MM.1S (cell line): ENCODE measurements at regions not wholly inside any gene's neighbourhood (a gene's known extent, or its start where the extent isn't known, plus 50 kb on each side); places are given as distances from the start of the nearest gene placed in this dataset.

ENCODE experiments used
- DNase-seq: peaks from one replicate; pipeline ENCODE4 v3.0.0-alpha.2; 2015
- H2AFZ ChIP-seq: fragments of 300-600 bp; sonication (generic); 2 replicates; pipeline ENCODE4 v1.6.0; 2016; ENCODE audit warnings: antibody characterized with exemption, low read length
- H3F3A ChIP-seq: fragments of 300-600 bp; sonication (generic); 2 replicates; pipeline ENCODE4 v1.6.1; 2016; ENCODE audit warnings: mild to moderate bottlenecking, antibody characterized with exemption, low read length, moderate library complexity, mixed read lengths; ENCODE audit not compliant: insufficient read depth
- H3K27ac ChIP-seq: fragments of 300-600 bp; sonication (generic); 2 replicates; pipeline ENCODE4 v1.5.1; 2016; ENCODE audit warnings: mild to moderate bottlenecking, low read length
- H3K27me3 ChIP-seq: fragments of 300-600 bp; sonication (generic); replicated peaks from 2 replicates; pipeline ENCODE4 v1.6.0; 2016; ENCODE audit warnings: low read length; ENCODE audit not compliant: insufficient read depth
- H3K36me3 ChIP-seq: fragments of 300-600 bp; sonication (generic); replicated peaks from 2 replicates; pipeline ENCODE4 v1.6.1; 2016; ENCODE audit warnings: mild to moderate bottlenecking, low read length, mixed read lengths; ENCODE audit not compliant: insufficient read depth
- H3K4me1 ChIP-seq: fragments of 300-600 bp; sonication (generic); 2 replicates; pipeline ENCODE4 v1.6.1; 2016; ENCODE audit warnings: low read length, mixed read lengths
- H3K4me2 ChIP-seq: fragments of 300-600 bp; sonication (generic); 2 replicates; pipeline ENCODE4 v1.6.0; 2016; ENCODE audit warnings: low read depth, low read length
- H3K4me3 ChIP-seq: fragments of 300-600 bp; sonication (generic); 2 replicates; pipeline ENCODE4 v1.5.1; 2016; ENCODE audit warnings: low read length, mixed read lengths
- H3K79me2 ChIP-seq: fragments of 300-600 bp; sonication (generic); 2 replicates; pipeline ENCODE4 v1.6.1; 2016; ENCODE audit warnings: mixed run types, low read length, mixed read lengths
- H3K9ac ChIP-seq: fragments of 300-600 bp; sonication (generic); 2 replicates; pipeline ENCODE4 v1.6.1; 2016; ENCODE audit warnings: low read length, mixed read lengths
- H3K9me2 ChIP-seq: fragments of 300-600 bp; sonication (generic); replicated peaks from 2 replicates; pipeline ENCODE4 v1.6.1; 2016; ENCODE audit warnings: mild to moderate bottlenecking, low read length, mixed read lengths; ENCODE audit not compliant: insufficient read depth
- H3K9me3 ChIP-seq: fragments of 300-600 bp; sonication (generic); replicated peaks from 2 replicates; pipeline ENCODE4 v1.6.1; 2016; ENCODE audit warnings: mild to moderate bottlenecking, low read length, mixed read lengths; ENCODE audit not compliant: insufficient read depth
- H4K20me1 ChIP-seq: fragments of 300-600 bp; sonication (generic); 2 replicates; pipeline ENCODE4 v1.6.1; 2016; ENCODE audit warnings: mild to moderate bottlenecking, low read length, moderate library complexity, mixed read lengths; ENCODE audit not compliant: insufficient read depth
- CTCF ChIP-seq: fragments of 300-600 bp; sonication (generic); IDR thresholded peaks from 2 replicates; pipeline ENCODE4 v1.5.1; 2016; ENCODE audit warnings: antibody characterized with exemption, low read length, mixed read lengths
- EZH2 ChIP-seq: fragments of 300-600 bp; sonication (generic); optimal IDR thresholded peaks from 2 replicates; pipeline ENCODE3; 2017; ENCODE audit warnings: low read depth, mild to moderate bottlenecking, antibody characterized with exemption, low read length, mixed read lengths
- EZH2phosphoT487 ChIP-seq: fragments of 300-600 bp; sonication (generic); IDR thresholded peaks from 2 replicates; pipeline ENCODE4 v1.6.1; 2018; ENCODE audit warnings: antibody characterized with exemption, low read length

DNA sequence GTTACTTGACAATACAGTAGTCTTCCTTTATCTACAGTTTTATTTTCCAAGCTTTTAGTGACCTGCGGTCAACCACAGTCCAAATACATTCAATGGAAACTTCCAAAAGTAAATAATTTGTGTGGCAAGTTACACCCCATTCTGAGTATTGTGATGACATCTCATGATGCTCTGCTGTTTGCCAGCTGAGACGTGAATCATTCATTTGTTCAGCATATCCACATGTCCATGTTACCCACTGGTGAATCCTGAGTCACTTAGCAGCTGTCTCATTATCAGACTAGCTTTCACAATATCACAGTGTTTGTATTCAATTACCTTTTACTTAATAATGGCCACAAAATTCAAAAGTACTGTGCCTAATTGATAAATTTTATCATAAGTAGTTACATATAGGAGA, 179.8 kb downstream of the PRR20E start:
- H3K36me3 ChIP-seq = no peaks in the 10 kb centered on the region
- no peak for DNase-seq
- no peaks in the 10 kb centered on the region for H3K27me3 ChIP-seq
- no peaks in the 10 kb centered on the region for H3K9me2 ChIP-seq
- H3F3A ChIP-seq = no peaks in the 10 kb centered on the region
- H3K9me3 ChIP-seq = no peaks in the 10 kb centered on the region
- no peaks in the 10 kb centered on the region for H3K79me2 ChIP-seq
- H3K4me2 ChIP-seq = no peak overlapping the region
- H3K9ac ChIP-seq = no peak overlapping the region
- TF ChIP-seq EZH2 (no peak), CTCF (no peak), EZH2phosphoT487 (no peak)
- H4K20me1 ChIP-seq = no peaks in the 10 kb centered on the region
- H3K4me3 ChIP-seq = no peak overlapping the region
- H3K27ac ChIP-seq = no peak overlapping the region
- H2AFZ ChIP-seq = no peak overlapping the region
- H3K4me1 ChIP-seq = no peaks in the 10 kb centered on the region

DNA sequence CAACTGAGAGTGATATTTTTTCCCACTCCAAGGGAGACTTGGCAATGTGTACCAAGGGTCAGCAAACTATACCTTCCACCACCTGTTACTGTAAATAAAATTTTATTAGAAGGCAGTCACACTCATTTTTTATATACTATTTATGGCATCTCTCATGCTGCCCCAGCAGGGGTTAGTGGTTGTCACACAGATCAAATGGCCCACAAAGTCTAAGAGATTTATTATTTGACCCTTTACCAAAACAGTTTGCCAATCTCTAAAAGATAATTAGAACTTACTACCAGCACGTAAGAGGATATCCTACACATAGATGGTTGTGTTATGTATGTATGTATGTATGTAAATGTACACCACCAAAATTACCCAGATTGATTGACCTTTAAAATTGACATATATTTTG, 185.1 kb downstream of the PRR20E start:
- H3K4me1 ChIP-seq = no peaks in the 10 kb centered on the region
- no peaks in the 10 kb centered on the region for H4K20me1 ChIP-seq
- no peak overlapping the region for H2AFZ ChIP-seq
- TF ChIP-seq EZH2 (no peak), EZH2phosphoT487 (no peak), CTCF (no peak)
- H3K4me3 ChIP-seq = no peak overlapping the region
- no peaks in the 10 kb centered on the region for H3F3A ChIP-seq
- no peaks in the 10 kb centered on the region for H3K9me3 ChIP-seq
- H3K4me2 ChIP-seq = no peak overlapping the region
- no peaks in the 10 kb centered on the region for H3K36me3 ChIP-seq
- DNase-seq = no peak
- no peak overlapping the region for H3K9ac ChIP-seq
- H3K79me2 ChIP-seq = no peaks in the 10 kb centered on the region
- no peaks in the 10 kb centered on the region for H3K9me2 ChIP-seq
- no peaks in the 10 kb centered on the region for H3K27me3 ChIP-seq
- no peak overlapping the region for H3K27ac ChIP-seq

- H3K27me3 ChIP-seq = no peaks in the 10 kb centered on the region
- TF ChIP-seq CTCF (no peak), EZH2 (no peak), EZH2phosphoT487 (no peak)
- no peaks in the 10 kb centered on the region for H3K36me3 ChIP-seq
- H3K4me3 ChIP-seq = no peak overlapping the region
- no peak overlapping the region for H3K9ac ChIP-seq
- no peaks in the 10 kb centered on the region for H3K79me2 ChIP-seq
- H4K20me1 ChIP-seq = no peaks in the 10 kb centered on the region
- H3K9me2 ChIP-seq = no peaks in the 10 kb centered on the region
- no peak overlapping the region for H2AFZ ChIP-seq
- H3K4me1 ChIP-seq = no peaks in the 10 kb centered on the region
- no peaks in the 10 kb centered on the region for H3F3A ChIP-seq
- no peak overlapping the region for H3K27ac ChIP-seq
- DNase-seq = no peak
- H3K4me2 ChIP-seq = no peak overlapping the region
- H3K9me3 ChIP-seq = no peaks in the 10 kb centered on the region
These were observed 186.8 kb downstream of the PRR20E start for GRCh38 chr13:57353831-57354230.

GRCh38 chr13:57375876-57376275, 208.9 kb downstream of the PRR20E start:
- H3K27me3 ChIP-seq = no peaks in the 10 kb centered on the region
- H3K36me3 ChIP-seq = no peaks in the 10 kb centered on the region
- H3K79me2 ChIP-seq = no peaks in the 10 kb centered on the region
- no peak overlapping the region for H3K9ac ChIP-seq
- H2AFZ ChIP-seq = no peak overlapping the region
- H3K9me2 ChIP-seq = no peaks in the 10 kb centered on the region
- no peak for DNase-seq
- H3F3A ChIP-seq = no peaks in the 10 kb centered on the region
- H3K9me3 ChIP-seq = no peaks in the 10 kb centered on the region
- H3K4me3 ChIP-seq = no peak overlapping the region
- H3K4me2 ChIP-seq = no peak overlapping the region
- H3K4me1 ChIP-seq = no peaks in the 10 kb centered on the region
- TF ChIP-seq EZH2phosphoT487 = no peak
- no peak for TF ChIP-seq EZH2
- no peak overlapping the region for H3K27ac ChIP-seq
- H4K20me1 ChIP-seq = no peaks in the 10 kb centered on the region
